ENCODE measurements at regions not wholly inside any gene's neighbourhood (a gene's known extent, or its start where the extent isn't known, plus 50 kb on each side); places are given as distances from the start of the nearest gene placed in this dataset.
"Not testable (repeated sequence)": the region's sequence is repeated elsewhere in the genome, so short reads cannot be mapped to it uniquely, and the experiment has no call there.

DNA sequence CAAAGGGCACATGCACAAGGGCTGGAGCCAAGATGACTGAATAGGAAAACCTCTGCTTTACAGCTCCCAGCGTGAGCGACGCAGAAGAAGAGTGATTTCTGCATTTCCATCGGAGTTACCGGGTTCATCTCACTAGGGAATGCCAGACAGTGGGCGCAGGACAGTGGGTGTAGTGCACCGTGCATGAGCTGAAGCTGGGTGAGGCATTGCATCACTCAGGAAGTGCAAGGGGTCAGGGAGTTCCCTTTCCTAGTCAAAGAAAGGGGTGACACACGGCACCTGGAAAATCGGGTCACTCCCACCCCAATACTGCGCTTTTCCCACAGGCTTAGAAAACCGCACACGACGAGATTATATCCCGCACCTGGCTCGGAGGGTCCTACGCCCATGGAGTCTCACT, 64.5 kb upstream of the HTR1E start:
- DNase-seq (ENCODE audit: low spot score), result not testable (repeated sequence)

DNA sequence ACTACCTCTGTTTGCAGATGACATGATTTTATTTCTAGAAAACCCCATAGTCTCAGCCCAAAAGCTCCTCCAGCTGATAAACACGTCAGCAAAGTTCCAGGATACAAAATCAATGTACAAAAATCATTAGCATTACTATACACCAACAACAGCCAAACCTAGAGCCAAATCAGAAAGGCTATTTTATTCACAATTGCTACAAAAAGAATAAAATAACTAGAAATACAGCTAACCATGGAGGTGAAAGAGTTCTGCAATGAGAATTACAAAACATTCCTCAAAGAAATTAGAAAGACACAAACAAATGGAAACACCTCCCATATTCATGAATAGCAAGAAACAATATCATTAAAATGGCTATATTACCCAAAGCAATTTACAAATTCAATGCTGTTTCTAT, 65.6 kb upstream of the HTR1E start:
- no peak for DNase-seq (ENCODE audit: low spot score)

DNA sequence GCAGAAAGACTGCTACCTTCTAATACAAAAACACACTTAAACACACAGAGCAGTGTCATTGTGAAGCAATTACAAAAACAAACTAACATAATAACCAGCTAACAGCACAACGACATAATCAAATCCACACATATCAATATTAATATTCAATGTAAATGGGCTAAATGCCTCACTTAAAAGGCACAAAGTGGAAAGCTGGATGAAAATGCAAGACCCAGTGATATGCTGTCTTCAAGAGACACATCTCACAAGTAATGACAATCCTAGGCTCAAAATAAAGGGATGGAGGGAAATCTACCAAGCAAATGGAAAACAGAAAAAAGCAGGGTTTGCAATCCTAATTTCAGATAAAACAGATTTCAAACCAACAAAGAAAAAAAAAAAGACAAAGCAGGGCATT, 67.8 kb upstream of the HTR1E start:
- DNase-seq (ENCODE audit: low spot score), result no peak

DNA sequence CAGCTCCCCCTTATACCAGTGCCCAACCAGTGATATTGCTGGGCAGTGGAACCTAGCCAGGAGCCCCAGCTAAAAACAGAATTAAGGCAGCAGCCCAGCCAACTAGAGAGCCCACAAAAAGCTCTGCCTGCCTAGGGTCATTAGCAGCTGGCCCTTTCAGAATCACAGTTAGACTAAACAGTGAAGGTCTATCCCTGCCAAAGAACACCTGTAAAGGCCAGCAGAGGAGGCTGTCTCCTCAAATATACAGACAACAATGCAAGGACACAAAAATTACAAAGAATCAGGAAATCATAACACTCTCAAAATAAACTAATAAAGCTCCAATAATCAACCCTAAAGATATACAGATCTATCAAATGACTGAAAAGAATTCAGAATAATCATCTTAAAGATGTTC, 77.8 kb upstream of the HTR1E start:
- no peak for DNase-seq (ENCODE audit: low spot score)

DNA sequence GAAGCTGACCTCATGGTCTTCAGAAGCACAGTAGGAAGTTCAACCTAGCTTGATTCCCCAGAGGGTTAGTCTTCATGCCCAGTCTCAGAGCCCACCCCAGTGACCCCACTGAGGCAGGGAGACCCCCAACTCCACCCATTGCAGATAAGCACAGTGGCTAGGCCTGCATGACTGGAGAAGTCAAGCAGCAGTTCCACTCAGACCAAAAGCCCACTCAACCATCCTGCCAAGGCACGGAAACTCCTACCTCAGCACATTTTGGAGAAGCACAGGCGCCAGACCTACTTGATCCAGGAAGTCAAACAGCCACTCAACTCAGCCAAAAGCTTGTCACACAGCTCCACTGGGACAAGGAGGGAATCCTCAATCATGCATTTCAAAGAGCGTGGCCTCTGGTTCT, 78.4 kb upstream of the HTR1E start:
- no peak for DNase-seq (ENCODE audit: low spot score)

DNA sequence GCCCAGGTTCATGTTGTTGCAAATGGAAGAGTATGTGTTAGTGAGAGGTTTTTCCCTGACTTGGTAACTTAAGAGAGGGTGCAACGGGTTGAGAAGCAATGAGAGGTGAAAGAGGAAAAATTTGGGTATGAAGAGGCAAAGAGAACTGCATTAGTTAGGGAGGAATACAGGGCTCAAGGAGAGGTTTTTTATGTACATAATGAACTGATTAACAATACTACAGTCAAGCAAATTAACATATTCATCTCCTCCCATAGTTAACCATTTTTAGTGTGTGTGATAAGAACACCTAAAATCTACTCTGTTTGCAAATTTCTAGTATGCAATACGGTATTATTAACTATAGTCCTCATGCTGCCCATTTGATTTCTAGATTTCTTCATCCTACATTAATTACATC, 79.5 kb upstream of the HTR1E start:
- DNase-seq (ENCODE audit: low spot score), result no peak

DNA sequence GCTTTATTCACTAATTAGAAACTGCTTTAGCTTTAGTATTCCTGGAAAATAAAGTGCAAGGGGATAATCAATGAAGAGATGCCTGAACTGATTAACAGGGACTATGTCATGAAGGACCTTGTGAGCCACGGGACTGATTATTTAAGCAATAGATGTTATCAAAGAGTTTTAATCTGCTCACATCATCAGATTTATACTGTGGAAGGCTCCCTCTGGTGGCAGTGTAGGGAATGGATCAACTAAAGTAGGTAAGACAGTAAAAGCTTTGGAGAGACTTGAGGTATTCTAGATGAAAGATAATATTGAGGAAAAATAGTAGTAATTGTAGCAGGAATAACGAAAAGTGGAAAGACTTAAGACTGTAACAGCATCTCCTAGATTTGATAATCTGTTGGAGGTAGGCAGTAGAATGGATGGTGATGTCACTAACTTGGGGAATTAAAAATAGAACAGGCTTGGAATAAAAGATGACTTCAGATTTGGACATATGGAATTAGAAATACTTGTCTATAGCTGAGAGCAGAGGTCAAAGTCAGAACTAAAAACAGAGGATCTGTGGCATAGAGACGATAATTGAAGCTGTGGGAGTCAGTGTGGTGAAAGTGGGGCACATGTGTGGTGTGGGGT, 80.3 kb upstream of the HTR1E start:
- no peak for DNase-seq (ENCODE audit: low spot score)

DNA sequence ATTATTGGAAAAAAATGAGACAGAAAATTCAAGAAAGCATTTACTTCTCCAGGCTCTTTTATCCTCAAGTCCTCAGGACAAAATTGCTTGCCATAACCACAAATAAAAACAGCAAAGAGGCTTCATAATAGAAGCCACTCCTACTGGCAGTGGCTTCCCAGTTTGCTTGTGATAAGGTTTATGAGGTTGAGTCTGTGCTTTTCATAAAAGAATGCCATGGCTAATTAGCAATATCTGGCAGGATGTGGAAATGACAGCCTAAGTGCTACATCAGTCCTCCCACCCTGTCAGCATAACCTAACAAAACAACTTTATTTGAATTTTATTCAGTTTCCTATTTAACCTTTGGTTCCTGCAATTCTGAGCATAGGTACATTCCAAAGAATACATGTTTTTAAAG, 80.9 kb upstream of the HTR1E start:
- DNase-seq (ENCODE audit: low spot score), result no peak

DNA sequence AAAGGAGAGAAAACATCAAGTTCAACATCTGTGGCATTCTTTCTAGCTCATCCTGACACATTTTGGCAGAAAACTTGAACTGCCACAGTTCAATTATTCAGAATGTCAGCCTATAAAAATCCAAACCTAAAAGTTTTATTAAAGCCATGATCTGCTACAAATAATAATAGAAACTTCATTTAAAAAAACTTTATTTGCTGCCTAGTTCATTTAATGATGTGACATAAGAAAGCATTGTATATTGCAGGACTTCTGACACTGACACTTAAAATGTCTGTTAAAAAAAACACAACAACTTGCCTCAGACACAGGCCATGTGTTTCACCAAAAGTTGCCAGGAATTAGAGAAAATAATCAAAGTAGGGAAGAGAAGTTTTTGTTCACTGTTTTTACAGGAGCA, 88.3 kb upstream of the HTR1E start:
- DNase-seq (ENCODE audit: low spot score), result no peak

DNA sequence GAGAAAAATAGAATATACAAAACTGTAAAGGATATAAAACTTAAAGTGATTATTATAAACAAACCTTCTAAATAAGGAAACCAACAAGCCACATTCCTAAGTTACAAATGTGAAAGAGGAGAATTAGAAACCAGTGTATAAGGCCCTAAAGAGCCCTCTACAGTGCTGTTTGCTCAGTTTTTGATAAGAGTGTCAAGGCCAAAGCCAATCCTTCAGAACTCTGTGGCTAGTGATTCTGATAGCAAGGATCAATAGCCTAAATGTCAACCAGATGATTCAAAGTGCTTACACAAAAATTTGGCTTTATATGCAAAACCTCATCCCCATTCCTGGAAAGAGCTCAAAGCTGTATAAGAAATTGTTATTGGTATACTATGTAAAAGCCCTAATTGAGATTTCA, 104.6 kb upstream of the HTR1E start:
- no peak for DNase-seq (ENCODE audit: low spot score)

DNA sequence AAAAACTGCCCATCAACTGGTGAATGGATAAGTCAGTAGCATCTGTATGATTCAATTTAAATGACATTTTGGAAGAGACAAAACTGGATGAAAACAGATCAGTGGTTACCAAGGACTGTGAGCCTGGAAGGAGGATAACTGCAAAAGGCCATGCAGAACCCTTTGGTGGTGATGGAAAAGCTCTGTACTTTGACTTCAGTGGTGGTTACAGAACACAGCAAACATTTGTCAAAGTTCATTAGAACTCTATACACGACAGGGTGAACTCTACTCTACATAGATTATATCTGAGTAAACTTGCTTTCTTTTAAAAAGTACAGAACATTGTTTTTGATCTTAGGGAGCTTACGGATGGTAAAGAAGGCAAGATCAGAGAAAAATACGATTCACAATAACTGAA, 111.9 kb upstream of the HTR1E start:
- DNase-seq (ENCODE audit: low spot score), result no peak

DNA sequence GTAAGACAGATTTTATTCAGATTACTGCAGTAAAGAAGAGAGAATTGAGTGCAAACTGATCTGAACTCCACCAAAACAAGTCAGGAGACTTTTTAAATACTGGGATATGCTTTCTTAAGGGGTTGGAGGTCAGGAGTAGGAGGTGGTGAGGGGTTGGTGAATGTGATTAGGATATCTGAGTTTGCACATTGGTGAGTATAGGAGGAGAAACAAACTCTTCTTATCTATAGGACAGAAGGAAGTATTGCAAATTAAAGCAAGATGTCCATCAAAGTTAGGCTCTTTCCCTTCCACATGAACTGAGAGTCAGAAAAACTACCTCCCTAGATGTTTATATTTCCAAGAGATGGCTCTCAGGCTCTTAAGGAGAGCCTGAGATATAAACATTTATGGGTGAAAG, 114.6 kb upstream of the HTR1E start:
- DNase-seq (ENCODE audit: low spot score), result no peak

DNA sequence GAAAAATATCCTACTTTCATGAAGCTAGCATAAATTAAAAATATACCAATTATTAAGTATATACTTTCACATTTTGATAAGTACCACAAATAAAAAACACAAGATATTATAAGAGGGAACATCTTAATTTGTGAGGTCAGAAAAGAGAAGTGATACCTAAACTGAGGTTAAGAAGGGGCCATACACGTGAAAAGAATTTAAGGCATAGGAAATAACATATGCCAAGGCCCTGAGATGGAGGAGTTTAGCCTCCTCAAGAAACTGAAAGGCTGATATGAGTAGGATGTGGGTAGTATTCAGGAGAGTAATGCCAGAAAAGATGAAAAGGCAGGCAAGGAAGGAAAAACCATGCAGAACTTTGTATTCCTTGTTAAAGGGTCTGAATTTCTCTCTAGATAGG, 116.6 kb upstream of the HTR1E start:
- DNase-seq (ENCODE audit: low spot score), result no peak

DNA sequence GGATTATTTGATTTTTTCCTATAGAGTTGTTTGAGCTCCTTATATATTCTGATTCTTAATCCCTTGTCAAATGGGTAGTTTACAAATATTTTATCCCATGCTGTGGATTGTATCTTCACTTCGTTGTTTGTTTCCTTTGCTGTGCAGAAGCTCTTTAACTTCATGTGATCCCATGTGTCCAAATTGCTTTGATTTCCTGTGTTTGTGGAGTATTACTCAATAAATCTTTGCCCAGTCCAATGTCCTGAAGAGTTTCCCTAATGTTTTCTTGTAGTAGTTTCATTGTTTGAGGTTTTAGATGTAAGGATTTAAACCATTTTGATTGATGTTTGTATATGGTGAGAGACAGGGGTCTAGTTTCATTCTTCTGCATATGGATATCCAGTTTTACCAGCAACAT, 143.7 kb upstream of the HTR1E start:
- no peak for DNase-seq (ENCODE audit: low spot score)

DNA sequence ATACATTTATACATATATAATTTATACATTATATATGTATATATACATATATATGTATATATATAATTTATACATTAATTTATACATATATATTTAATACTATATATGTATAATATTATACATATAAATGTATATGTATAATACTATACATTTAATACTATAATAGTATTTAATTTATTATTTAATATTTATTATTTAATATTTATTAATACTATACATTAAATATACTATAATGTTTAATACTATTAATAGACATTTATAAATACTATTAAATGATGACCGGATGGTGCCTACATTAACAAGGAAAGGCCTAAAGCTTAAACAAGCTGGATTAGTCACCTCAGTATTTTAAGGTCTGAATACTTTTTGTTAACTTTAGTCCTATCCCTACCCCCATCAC, 145.9 kb upstream of the HTR1E start:
- no peak for DNase-seq (ENCODE audit: low spot score)

DNA sequence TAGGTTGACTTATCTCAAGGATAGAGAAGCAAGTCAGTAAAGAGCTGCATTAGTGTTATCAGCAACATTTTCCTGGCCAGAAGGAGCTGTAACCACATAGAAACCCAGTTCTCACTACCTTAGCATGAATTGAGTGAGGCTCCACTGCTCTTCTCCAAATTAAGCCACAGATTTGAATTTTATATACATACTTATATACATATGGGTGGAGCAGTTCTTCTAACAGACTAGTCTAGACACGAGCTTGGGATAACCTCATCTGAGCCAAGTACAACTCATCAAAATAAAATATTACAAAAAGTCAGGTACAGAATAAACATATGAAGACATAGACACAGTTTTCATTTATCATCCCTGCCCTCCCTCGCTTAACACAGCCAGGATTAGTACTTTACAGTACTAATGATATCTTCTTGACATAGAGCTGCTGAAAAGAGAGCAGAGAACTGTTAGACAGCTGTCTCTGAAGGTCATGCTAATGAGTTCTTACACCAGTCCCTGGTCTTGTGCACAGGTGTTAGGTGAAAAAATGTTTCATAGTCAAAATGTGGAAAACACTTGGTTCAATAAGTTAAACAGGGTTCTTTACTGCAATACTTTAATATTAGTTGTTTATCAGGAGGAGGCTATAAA, 147.4 kb upstream of the HTR1E start:
- DNase-seq (ENCODE audit: low spot score), result no peak

DNA sequence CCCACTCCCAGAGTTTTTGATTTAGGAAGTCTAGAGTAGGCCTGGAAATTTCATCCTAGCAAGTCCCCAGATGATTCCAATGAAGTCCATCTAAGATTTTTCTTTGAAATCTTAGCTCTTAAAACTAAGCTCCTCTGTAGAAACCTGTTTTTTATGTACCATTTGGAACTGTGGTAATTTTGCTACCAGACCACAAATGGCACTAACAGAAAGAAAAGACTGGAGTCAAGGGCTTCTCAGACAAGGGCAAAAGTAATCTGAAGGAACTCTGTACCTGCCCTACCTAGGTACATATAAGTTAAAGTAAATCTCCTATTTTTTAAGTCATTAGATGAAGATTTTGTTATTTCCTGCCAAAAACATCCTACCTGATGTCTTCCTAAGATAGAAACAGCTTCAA, 155.0 kb upstream of the HTR1E start:
- no peak for DNase-seq (ENCODE audit: low spot score)

DNA sequence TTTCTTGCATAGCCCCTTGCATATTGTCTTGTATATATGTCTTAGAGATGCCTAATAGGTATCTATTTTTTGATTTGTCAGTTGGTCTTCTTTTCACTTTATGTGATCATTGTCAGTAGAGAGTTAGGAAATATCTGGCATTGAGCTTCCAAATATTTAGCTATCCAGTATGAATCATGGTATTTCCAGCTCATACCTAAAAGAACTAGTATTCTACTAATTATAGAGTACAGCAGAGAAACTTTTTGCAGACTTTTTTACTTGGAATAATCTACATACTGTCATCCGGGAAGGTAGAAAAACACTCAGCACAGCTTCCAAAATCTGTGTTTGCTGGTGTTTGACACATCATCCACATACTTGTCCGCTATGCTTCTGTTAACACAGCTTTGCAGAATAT, 156.4 kb upstream of the HTR1E start:
- no peak for DNase-seq (ENCODE audit: low spot score)

DNA sequence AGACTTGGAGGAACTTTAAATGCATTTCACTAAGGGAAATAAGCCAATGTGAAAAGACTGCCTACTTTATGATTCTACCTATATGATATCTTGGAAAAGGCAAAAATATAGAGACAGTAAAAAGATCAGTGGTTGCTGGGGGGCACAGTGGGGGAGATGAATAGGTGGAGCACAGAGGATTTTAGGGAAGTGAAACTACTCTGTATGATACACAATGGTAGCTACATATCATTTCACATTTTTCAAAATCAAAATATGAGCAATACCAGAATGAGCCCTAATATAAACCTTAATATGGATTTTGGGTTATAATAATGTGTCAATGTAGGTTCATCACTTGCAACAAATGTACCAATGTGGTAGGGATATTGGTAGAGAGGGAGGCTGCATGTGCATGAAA, 161.4 kb upstream of the HTR1E start:
- DNase-seq (ENCODE audit: low spot score), result no peak

DNA sequence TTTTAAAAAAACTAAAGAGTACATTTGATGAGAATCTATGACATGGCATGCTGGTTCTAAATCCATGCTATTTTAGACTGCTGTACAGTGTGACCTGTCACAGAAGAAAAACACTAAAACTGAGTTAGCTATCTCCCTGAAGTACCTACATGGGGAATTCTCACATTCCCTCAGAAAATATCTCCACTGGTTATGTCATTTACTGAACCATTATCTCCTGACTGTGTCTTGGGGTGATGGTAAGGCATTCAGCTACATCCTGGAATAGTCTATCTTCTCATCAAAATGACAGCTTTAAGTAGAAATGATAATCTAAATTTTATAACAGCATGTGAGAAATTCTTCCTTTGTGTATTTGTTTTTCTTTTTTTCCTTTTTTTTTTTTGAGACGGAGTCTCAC, 172.1 kb upstream of the HTR1E start:
- no peak for DNase-seq (ENCODE audit: low spot score)

DNA sequence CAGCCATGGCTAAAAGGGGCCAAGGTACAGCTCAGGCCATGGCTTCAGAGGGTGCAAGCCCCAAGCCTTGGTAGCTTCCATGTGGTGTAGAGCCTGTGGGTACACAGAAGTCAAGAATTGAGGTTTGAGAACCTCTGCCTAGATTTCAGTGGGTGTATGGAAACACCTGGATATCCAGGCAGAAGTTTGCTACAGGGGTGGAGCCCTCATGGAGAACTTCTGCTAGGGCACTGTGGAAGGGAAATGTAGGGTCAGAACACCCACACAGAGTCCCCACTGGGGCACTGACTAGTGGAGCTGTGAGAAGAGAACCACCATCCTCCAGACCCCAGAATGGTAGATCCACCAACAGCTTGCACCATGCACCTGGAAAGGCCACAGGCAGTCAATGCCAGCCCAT, 177.4 kb upstream of the HTR1E start:
- not testable (repeated sequence) for DNase-seq (ENCODE audit: low spot score)

DNA sequence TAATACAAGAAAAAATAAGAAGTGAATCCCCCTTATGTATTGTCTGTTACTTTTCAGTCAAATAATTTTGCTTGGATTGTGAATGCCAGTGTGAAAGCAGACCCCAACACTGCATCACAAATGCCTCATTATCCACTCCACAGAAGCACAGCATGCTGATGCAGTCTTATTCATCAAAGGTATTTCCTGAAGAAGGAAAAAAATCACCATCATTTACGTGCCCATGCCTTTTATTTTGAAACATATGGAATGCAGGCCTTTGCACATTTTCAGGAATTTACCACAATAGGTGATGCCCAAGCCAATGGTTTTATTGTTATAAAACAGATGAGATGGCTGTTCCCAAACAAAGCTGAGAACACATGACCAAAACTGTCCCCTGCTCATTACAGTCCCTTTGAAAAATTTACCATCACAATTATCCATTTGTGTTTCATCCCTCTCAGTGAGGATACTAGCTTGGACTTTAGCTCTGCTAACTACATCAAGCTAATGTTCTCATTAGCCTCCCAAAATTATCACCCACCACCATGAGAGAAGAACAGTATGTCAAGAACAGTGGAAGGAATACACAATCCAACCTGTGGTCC, 180.6 kb upstream of the HTR1E start:
- DNase-seq (ENCODE audit: low spot score), result no peak

DNA sequence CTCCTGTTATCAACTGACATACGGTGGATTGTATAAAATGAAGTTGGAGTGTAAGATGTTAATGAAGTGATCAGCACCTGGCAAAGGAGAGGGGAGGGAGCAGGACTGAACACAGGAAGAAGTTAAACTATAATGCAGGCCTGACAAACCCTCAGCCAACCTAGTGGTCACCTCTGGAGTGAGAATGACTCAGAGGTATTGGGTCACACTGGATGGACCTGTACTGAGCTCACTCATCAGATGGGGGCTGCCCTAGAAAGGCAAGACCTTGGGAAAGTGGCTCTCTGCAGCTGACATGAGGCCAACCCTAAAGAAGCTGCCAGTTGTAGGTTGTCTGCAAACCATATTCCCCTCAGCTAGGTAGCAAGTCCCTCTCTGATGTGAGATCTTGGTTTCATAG, 193.3 kb upstream of the HTR1E start:
- no peak for DNase-seq (ENCODE audit: low spot score)

DNA sequence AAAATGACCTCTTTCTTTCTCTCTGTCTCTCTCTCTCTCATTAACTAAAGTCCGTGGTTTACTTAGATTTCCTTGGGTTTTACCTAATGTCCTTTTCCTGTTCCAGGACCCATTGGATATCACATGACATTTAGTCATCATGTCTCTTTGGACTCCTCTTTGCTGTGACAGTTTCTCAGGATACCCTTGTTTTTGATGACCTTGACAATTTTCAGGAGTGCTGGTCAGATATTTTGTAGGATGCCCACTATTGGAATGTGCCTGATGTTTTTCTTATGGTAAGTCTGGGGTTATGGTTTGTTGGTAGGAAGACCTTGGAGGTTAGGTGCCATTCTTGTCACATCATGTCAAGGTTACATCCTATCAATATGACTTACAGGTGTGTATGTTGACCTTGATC, 199.2 kb upstream of the HTR1E start:
- no peak for DNase-seq (ENCODE audit: low spot score)

All from ureter (tissue), 1 donor.